Dendritic cell treated with granulocyte-macrophage colony-stimulating factor and Interleukin-4, amounts not matched to agents 40 ng/mL and 50 ng/mL, for 4 days (primary cell): ENCODE measurements at regions not wholly inside any gene's neighbourhood (a gene's known extent, or its start where the extent isn't known, plus 50 kb on each side); places are given as distances from the start of the nearest gene placed in this dataset.

Experiments
- H3K27ac Mint-ChIP-seq: one replicate; pipeline ENCODE4 v1.8.0; 2022; ENCODE audit warnings: mild to moderate bottlenecking, mixed read lengths
- H3K27me3 Mint-ChIP-seq: one replicate; pipeline ENCODE4 v1.8.0; 2022; ENCODE audit warnings: mild to moderate bottlenecking, mixed read lengths
- H3K36me3 Mint-ChIP-seq: one replicate; pipeline ENCODE4 v1.8.0; 2022; ENCODE audit warnings: low read depth, mixed read lengths
- H3K4me1 Mint-ChIP-seq: one replicate; pipeline ENCODE4 v1.8.0; 2022; ENCODE audit warnings: low read depth, mixed read lengths
- H3K4me3 Mint-ChIP-seq: one replicate; pipeline ENCODE4 v1.8.0; 2022; ENCODE audit warnings: mild to moderate bottlenecking, moderate library complexity, mixed read lengths
- H3K9me3 Mint-ChIP-seq: one replicate; pipeline ENCODE4 v1.8.0; 2022; ENCODE audit warnings: mixed read lengths
- intact Hi-C: fragments of 100-400 bp; cut with micrococcal nuclease; formaldehyde crosslinking; loops from one replicate; pipeline ENCODE4 v1.15.0; 2022

DNA sequence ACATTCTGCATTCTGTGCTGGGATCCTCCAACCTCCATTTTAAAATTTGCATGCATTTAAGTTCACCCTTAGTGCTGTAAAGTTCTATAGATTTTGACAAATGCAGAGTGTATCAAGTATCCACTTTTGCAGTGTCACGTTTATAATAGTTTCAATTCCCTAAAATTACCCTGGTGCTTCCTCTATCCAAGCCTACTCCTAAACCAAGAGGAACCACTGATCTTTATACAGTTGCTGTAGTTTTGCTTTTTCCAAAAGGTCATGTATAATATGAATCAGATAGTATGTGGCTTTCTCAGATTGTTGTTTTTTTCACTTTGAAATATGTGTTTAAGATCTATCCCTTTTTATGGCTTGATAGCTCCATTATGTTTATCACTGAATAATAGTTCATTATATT is 468.4 kb upstream of the CDH6 start:
- peaks cover 5% of the 10 kb centered on the region for H3K27me3 Mint-ChIP-seq
- H3K27ac Mint-ChIP-seq, result no peak overlapping the region

DNA sequence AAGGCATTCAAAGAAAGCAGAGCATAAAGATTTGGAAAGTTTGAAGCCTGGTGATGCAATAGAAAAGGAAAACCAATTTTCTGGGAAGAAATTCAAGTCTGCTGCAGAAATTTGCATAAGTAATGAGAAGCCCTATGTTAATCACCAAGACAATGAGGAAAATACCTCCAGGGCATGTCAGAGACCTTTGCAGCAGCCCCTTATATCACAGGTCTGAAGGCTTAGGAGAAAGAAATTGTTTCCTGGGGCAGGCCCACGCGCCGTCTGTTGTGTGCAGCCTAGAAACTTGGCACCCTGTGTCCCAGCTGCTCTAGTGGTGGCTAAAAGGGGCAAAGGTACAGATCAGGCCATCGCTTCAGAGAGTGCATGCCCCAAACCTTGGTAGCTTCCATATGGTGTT is 495.3 kb upstream of the CDH6 start:
- H3K36me3 Mint-ChIP-seq, result no peaks in the 10 kb centered on the region
- no peak overlapping the region for H3K4me3 Mint-ChIP-seq
- H3K4me1 Mint-ChIP-seq, result no peaks in the 10 kb centered on the region
- H3K27me3 Mint-ChIP-seq, result no peaks in the 10 kb centered on the region
- peaks cover 60% of the 10 kb centered on the region for H3K9me3 Mint-ChIP-seq
- no peak overlapping the region for H3K27ac Mint-ChIP-seq
- intact Hi-C loops, result no loop called here

More for the DNA sequence above, 468.4 kb upstream of the CDH6 start:
- Mint-ChIP-seq H3K4me3 (no peak overlapping the region), H3K36me3 (no peaks in the 10 kb centered on the region), H3K9me3 (peaks cover 20% of the 10 kb centered on the region), H3K4me1 (no peaks in the 10 kb centered on the region)
- intact Hi-C loops, result no loop called here

DNA sequence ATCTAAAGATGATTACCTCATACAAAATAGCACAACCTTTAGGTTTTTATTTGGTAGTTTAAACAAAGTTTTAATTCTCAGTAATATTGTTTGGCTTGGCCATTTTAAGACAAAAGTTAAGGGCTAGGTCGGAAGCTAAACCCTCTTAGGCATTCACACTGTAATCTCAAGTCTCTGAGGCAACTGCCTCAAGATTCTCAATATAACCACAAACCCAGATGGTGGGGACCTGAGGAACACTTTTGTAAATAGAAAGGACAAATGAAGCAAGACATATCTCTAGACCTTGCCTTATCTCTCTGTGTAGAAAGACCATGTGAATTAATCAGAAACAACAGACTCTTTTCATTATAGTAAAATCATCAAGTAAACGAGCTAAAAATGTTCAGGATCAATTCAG is 500.2 kb upstream of the CDH6 start:
- H3K27ac Mint-ChIP-seq, result no peak overlapping the region
- H3K9me3 Mint-ChIP-seq, result peaks cover 38% of the 10 kb centered on the region
- H3K4me3 Mint-ChIP-seq, result no peak overlapping the region
- H3K36me3 Mint-ChIP-seq, result no peaks in the 10 kb centered on the region
- intact Hi-C loops, result no loop called here
- no peaks in the 10 kb centered on the region for H3K4me1 Mint-ChIP-seq
- no peaks in the 10 kb centered on the region for H3K27me3 Mint-ChIP-seq

DNA sequence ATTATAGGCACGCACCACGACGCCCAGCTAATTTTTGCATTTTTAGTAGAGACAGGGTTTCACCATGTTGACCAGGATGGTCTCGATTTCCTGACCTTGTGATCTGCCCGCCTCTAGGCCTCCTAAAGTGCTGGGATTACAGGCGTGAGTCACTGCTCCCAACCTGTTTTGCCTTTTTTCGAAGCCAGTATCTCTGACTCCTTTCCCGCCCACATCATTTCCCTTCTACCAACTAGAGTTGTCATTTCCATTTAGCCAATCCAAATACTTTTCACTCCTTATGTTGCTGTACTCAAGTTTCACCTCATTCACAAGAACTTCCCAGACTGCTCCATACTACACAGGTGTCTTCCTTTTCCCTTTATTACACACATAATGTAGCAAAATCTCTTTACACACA is 502.6 kb upstream of the CDH6 start:
- H3K4me3 Mint-ChIP-seq, result no peak overlapping the region
- peaks cover 24% of the 10 kb centered on the region for H3K9me3 Mint-ChIP-seq
- intact Hi-C loops, result no loop called here

DNA sequence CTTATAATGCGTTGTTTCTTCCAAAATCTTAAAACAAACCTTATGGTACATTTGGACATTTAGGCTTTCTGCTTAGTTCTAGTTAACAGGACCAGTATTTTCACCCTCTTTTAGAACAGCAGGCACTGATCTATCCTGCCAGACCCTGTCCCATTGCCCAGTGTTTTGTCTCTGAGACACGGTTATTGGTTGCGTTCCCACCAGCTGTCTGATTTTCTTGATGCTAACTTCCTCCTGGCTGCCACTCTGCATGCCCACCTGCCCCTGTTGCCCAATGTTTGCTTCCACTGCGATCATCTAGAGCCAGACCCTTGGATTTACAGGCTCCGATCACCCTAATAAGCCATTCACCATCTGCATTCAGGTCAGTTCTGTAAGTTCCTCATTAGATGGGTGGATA is 506.0 kb upstream of the CDH6 start:
- Mint-ChIP-seq H3K4me3 (no peak overlapping the region), H3K9me3 (peaks cover 22% of the 10 kb centered on the region), H3K27ac (no peak overlapping the region), H3K27me3 (no peaks in the 10 kb centered on the region), H3K36me3 (no peaks in the 10 kb centered on the region), H3K4me1 (no peaks in the 10 kb centered on the region)
- intact Hi-C loops, result no loop called here

More for the DNA sequence above, 502.6 kb upstream of the CDH6 start:
- Mint-ChIP-seq H3K4me1 (no peaks in the 10 kb centered on the region), H3K27ac (no peak overlapping the region), H3K27me3 (no peaks in the 10 kb centered on the region), H3K36me3 (no peaks in the 10 kb centered on the region)

DNA sequence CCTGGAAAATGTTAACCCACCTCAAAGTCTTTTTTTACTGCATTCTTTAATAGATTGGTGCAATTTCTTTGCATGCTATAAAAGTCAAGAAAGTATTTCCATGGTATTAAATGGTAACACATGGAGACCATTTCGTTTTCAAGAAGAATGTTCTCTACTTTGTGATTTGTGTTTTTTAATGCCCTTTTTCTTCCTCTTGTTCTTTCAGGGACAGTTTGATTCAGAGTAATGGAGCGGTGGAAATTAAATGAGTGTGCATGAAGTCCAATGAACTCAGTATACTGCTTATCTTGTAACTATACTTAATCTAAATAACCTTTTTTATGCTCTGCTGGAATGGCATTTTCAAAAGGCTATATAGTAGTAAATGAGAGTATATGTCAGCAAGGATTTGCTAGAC is 507.0 kb upstream of the CDH6 start:
- Mint-ChIP-seq H3K27ac (no peak overlapping the region), H3K4me3 (no peak overlapping the region), H3K9me3 (peaks cover 22% of the 10 kb centered on the region), H3K4me1 (no peaks in the 10 kb centered on the region), H3K36me3 (no peaks in the 10 kb centered on the region), H3K27me3 (no peaks in the 10 kb centered on the region)
- intact Hi-C loops, result no loop called here

DNA sequence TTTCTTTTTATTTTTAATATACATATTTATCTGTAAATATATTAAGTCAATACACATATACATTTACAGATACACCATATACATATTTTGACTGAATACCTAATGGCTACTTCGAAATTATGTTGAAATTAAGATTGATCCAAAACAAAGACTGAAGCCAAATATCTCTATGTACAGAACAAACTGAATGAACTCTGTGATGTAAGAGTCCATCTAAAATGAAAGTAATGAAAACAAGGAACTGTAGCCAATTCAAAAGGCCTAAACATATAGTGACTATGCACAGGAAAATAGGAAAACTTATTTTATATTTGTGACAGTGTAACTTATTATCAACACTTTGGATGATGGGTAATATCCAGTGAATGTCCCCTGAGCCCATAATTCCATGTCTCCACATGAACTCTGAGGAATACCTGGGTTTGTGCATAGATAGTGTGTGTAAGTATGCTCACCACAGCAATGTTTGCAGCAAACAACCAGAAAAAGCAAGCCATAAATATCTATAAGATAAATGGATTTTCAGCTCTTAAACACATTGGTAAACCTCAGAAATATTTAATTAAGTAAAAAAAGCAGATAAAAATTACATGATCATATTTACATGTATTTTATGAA is 517.2 kb upstream of the CDH6 start:
- no peaks in the 10 kb centered on the region for H3K4me1 Mint-ChIP-seq
- intact Hi-C loops, result no loop called here
- H3K4me3 Mint-ChIP-seq, result no peak overlapping the region
- no peaks in the 10 kb centered on the region for H3K27me3 Mint-ChIP-seq
- no peaks in the 10 kb centered on the region for H3K36me3 Mint-ChIP-seq
- H3K9me3 Mint-ChIP-seq, result peaks cover 34% of the 10 kb centered on the region
- no peak overlapping the region for H3K27ac Mint-ChIP-seq

DNA sequence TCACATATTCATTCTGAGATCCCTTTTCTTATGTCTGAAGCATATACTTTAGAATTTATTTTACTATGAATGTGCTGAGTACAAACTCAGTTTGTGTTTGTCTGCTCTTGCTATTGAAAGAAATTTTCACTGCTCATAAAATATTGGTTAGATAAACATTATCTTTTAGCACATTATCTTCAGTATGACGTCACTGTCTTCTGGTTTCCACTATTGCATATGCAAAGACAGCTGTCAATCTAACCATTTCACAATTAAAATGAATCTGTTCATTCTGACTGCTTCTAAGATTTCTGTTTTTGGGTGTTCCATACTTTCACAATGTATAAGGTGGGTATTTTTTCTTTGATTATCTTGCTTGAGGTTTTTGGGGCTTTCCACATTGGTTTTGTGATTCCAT is 526.2 kb upstream of the CDH6 start:
- peaks cover 26% of the 10 kb centered on the region for H3K9me3 Mint-ChIP-seq
- no peak overlapping the region for H3K4me3 Mint-ChIP-seq
- no peak overlapping the region for H3K27ac Mint-ChIP-seq
- no peaks in the 10 kb centered on the region for H3K27me3 Mint-ChIP-seq
- no peaks in the 10 kb centered on the region for H3K4me1 Mint-ChIP-seq
- H3K36me3 Mint-ChIP-seq, result no peaks in the 10 kb centered on the region
- intact Hi-C loops, result no loop called here

DNA sequence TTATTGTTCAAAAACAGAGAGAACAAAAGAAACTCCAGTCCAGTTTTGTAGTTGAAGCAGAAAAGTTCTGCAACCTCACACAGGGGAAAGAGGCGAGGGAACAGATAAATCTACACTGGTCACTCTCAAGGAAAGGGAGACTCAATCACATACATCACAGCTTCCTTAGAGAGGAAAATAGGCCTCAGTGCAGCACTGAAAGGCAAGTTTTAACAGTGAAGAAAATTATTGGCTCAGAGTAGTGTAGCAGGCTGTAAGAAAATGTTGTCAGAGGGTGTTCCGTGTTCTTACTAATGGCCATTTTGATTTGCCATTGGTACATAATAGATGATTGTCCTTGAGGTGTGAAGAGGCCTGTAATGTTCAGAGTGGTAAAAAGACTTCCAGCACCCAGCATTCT is 530.0 kb upstream of the CDH6 start:
- intact Hi-C loops, result no loop called here
- no peaks in the 10 kb centered on the region for H3K36me3 Mint-ChIP-seq
- no peak overlapping the region for H3K27ac Mint-ChIP-seq
- H3K4me3 Mint-ChIP-seq, result no peak overlapping the region
- peaks cover 14% of the 10 kb centered on the region for H3K9me3 Mint-ChIP-seq
- H3K27me3 Mint-ChIP-seq, result no peaks in the 10 kb centered on the region
- H3K4me1 Mint-ChIP-seq, result no peaks in the 10 kb centered on the region

DNA sequence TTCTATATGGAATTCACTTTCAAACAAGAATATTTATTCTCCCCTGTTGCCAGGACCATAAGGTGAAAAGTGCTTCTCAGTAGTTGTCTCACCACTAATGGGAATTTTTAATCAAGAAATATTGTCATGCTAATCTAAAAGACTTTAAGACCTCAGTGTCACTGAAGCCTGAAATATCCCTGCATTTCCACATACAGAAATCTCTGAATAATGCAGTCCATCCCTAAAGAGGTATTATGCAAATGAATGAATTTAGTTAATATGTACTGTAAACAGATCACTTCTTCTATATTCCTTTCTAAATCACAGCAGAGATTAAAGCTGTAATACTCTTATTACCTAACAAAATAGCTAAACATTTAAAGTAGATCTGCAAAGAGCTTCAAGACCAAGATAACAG is 531.1 kb upstream of the CDH6 start:
- H3K36me3 Mint-ChIP-seq, result no peaks in the 10 kb centered on the region
- H3K27ac Mint-ChIP-seq, result no peak overlapping the region
- H3K9me3 Mint-ChIP-seq, result peaks cover 14% of the 10 kb centered on the region
- H3K4me3 Mint-ChIP-seq, result no peak overlapping the region
- intact Hi-C loops, result no loop called here
- no peaks in the 10 kb centered on the region for H3K4me1 Mint-ChIP-seq
- H3K27me3 Mint-ChIP-seq, result no peaks in the 10 kb centered on the region

DNA sequence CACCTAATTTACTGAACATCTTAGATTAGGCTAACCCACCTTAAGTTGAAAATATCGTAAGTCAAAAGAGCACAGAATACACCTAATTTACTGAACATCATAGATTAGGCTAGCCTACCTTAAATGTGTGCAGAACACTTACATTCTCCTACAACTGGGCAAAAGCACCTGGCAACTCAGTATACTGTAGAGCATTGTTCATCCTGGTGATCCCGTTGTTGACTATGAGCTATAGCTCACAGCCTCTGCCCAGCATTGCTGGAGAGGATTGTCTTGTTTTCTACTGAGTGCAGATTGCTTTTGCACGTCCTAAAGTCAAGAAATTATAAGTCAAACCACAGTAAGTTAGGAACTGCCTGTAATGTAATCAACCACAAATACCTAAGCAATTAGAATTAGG is 531.8 kb upstream of the CDH6 start:
- Mint-ChIP-seq H3K4me3 (no peak overlapping the region), H3K27ac (no peak overlapping the region), H3K27me3 (no peaks in the 10 kb centered on the region), H3K36me3 (no peaks in the 10 kb centered on the region), H3K9me3 (peaks cover 14% of the 10 kb centered on the region), H3K4me1 (no peaks in the 10 kb centered on the region)
- intact Hi-C loops, result no loop called here

DNA sequence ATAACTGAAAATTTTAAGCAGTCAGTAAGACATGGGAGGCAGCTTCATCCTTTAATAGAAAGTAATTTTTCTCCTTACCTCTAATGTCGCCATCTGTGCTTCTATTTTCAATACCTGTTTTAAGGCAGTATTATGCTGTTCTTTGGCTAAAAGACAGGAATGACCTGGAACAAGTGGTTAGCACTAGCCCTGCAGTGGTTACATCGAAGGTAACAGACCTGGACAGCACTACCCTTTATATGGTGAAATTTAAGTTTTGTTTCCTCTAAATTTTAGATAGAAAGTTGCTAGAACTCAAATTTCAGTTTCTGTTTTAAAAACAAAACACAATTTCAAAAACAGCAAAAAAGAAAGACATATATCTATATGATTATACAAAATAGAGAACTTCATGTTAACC is 534.1 kb upstream of the CDH6 start:
- Mint-ChIP-seq H3K27me3 (no peaks in the 10 kb centered on the region), H3K4me3 (no peak overlapping the region), H3K27ac (no peak overlapping the region), H3K4me1 (no peaks in the 10 kb centered on the region), H3K36me3 (no peaks in the 10 kb centered on the region), H3K9me3 (peaks cover 9% of the 10 kb centered on the region)
- intact Hi-C loops, result no loop called here

DNA sequence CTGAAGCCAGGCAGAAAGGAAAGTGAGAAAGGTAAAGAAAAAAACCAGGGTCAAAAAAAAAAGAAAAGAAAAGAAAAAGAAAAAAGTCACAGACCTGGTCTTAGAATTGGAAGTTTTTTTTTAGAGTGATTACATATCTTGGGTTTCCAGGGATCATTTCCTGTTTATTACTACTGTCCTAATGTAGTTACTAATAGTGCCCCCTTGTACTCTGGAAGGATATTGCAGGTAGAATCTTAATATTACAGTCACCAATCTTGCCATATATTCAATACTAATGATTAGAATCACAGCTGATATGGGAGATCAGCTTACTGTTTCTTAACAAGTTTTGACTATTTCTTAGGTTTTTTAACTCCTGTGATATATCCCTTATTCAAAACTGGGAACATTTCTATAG is 543.2 kb upstream of the CDH6 start:
- H3K9me3 Mint-ChIP-seq, result peaks cover 9% of the 10 kb centered on the region
- H3K27ac Mint-ChIP-seq, result no peak overlapping the region
- no peaks in the 10 kb centered on the region for H3K27me3 Mint-ChIP-seq
- no peaks in the 10 kb centered on the region for H3K36me3 Mint-ChIP-seq
- H3K4me1 Mint-ChIP-seq, result no peaks in the 10 kb centered on the region
- no peak overlapping the region for H3K4me3 Mint-ChIP-seq
- intact Hi-C loops, result no loop called here

DNA sequence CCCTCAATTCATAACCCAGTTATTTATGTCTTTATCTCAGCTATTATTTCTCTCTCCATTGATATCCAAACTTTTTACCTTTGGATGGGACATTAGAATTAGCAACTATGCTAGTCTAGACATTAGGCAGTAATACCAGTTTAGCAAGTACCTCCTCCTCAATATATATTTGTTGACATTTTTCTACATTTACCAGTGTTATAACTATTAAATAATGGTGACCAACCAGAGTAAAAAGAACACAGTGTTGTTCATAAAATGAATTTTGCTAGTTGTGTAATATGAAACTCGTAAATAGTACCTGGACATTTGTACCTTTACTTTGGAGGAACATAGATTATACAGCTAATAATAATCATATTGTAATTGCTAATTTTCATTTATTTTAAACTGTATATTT is 554.6 kb upstream of the CDH6 start:
- H3K36me3 Mint-ChIP-seq, result no peaks in the 10 kb centered on the region
- H3K4me1 Mint-ChIP-seq, result no peaks in the 10 kb centered on the region
- no peak overlapping the region for H3K4me3 Mint-ChIP-seq
- intact Hi-C loops, result no loop called here
- peaks cover 52% of the 10 kb centered on the region for H3K9me3 Mint-ChIP-seq
- H3K27me3 Mint-ChIP-seq, result no peaks in the 10 kb centered on the region
- H3K27ac Mint-ChIP-seq, result no peak overlapping the region

DNA sequence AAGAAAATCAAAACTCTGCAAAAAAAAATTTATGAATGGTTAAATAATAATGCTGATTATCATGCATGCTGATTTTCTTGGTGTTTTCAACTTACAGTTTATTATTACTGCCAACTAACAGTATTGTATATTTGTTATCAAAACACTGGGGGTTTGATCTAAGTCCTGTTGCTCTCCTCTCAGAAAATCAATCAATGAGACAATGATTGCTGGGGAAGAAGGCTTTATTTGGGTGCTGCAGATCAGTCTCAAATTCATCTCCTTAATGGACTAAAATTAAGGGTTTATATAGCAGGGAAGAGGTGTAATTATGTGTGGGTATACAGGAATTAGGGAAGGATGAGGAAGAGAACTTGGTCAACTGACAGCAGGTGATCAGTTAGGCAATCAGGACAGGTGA is 565.5 kb upstream of the CDH6 start:
- H3K9me3 Mint-ChIP-seq, result peaks cover 24% of the 10 kb centered on the region
- H3K36me3 Mint-ChIP-seq, result no peaks in the 10 kb centered on the region
- no peak overlapping the region for H3K27ac Mint-ChIP-seq
- no peaks in the 10 kb centered on the region for H3K27me3 Mint-ChIP-seq
- no peaks in the 10 kb centered on the region for H3K4me1 Mint-ChIP-seq
- H3K4me3 Mint-ChIP-seq, result no peak overlapping the region
- intact Hi-C loops, result no loop called here
